B cell (primary cell): ENCODE measurements at regions not wholly inside any gene's neighbourhood (a gene's known extent, or its start where the extent isn't known, plus 50 kb on each side); places are given as distances from the start of the nearest gene placed in this dataset.

Experiments
- CTCF ChIP-seq: fragments of 200-600 bp; IDR thresholded peaks from one replicate; pipeline ENCODE4 v1.8.0; 2022; ENCODE audit warnings: antibody characterized with exemption, mild to moderate bottlenecking
- EZH2 ChIP-seq: IDR thresholded peaks from 2 replicates; pipeline ENCODE4 v1.6.1; 2012; ENCODE audit warnings: borderline replicate concordance, low read depth, mild to moderate bottlenecking, moderate library complexity, low read length; ENCODE audit not compliant: insufficient read depth, poor library complexity, severe bottlenecking

- TF ChIP-seq CTCF (no peak), EZH2 (no peak)
Measured at GRCh38 chr10:29117781-29118180, 171.1 kb upstream of the LYZL1 start.
